ENCODE measurements at regions not wholly inside any gene's neighbourhood (a gene's known extent, or its start where the extent isn't known, plus 50 kb on each side); places are given as distances from the start of the nearest gene placed in this dataset.

- no peak for DNase-seq (ENCODE audit: low spot score)
Observed at GRCh38 chr3:95352471-95352870, 1289.6 kb downstream of the NSUN3 start.

GRCh38 chr3:95354489-95354888 is 1291.6 kb downstream of the NSUN3 start:
- no peak for DNase-seq (ENCODE audit: low spot score)

DNA sequence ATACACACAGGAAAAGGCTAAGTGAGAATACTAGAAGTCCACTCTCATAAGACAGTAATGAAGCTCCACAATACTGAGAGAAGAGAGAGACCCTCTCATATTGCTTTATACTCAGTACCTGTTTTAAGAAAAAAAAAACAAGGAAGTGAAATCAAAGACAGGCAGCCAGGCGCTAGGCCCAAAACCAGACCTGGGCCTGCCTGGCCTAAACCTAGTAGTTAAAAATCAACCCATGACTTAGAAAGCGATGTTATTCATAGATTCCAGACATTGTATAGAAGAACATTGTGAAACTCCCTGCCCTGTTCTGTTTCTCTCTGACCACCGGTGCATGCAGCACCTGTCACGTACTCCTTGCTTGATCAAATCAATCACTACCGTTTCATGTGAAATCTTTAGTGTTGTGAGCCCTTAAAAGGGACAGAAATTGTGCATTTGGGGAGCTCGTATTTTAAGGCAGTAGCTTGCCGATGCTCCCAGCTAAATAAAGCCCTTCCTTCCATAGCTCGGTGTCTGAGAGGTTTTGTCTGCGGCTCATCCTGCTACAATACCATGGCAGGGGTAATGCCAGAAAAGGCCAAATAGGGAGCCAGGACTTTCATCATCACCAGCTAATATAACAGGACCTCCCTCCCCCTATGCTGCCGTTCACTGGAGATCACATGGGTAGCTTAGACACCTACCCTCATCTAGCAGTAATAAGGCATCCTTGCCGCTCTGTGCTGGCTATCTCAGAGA is 1294.1 kb downstream of the NSUN3 start:
- no peak for DNase-seq (ENCODE audit: low spot score)

- DNase-seq (ENCODE audit: low spot score), result no peak
Observed at GRCh38 chr3:95387242-95388021, 1324.6 kb downstream of the NSUN3 start.

GRCh38 chr3:95389725-95390313 is 1327.0 kb downstream of the NSUN3 start:
- no peak for DNase-seq (ENCODE audit: low spot score)

- no peak for DNase-seq (ENCODE audit: low spot score)
Observed at GRCh38 chr3:95394286-95394685, 1331.4 kb downstream of the NSUN3 start.

- no peak for DNase-seq (ENCODE audit: low spot score)
Observed at GRCh38 chr3:95399585-95399984, 1336.7 kb downstream of the NSUN3 start.

GRCh38 chr3:95401693-95402092 is 1338.8 kb downstream of the NSUN3 start:
- DNase-seq (ENCODE audit: low spot score), result no peak

GRCh38 chr3:95407709-95408463 is 1345.0 kb downstream of the NSUN3 start:
- DNase-seq (ENCODE audit: low spot score), result no peak

DNA sequence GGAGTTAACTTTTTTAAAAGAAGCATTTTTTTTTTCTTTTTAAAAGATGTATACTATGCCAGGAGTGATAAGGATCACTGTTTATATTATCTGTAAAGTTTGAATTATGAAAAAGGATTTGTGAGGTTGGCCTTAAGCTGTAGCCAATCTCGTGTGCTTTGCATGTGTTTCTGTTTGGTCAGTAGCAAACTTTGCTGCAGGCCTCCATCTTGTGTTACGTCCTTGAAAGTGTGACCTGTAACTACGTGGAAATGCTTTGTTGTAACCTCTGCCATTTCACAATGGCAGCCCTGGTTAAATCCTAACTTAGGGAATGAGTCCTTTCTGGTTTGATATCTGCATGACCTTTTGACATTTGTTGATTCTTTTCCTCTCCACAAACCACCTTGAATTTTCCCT is 1345.6 kb downstream of the NSUN3 start:
- no peak for DNase-seq (ENCODE audit: low spot score)

GRCh38 chr3:95418251-95418650 is 1355.4 kb downstream of the NSUN3 start:
- DNase-seq (ENCODE audit: low spot score), result no peak

DNA sequence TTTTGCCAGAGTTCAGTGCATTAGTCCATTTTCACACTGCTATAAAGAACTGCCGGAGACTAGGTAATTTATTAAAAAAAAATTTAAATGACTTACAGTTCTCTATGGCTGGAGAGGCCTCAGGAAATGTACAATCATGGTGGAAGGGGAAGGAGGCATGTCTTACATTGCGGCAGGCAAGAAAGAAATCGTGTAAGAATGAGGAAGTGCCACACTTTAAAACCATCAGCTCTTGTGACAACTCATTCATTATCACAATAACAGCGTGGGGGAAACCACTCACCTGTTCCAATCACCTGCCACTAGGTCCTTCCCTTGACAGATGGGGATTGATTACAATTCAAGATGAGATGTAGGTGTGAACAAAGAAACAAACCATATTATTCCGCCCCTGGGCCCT is 1361.4 kb downstream of the NSUN3 start:
- DNase-seq (ENCODE audit: low spot score), result no peak

DNA sequence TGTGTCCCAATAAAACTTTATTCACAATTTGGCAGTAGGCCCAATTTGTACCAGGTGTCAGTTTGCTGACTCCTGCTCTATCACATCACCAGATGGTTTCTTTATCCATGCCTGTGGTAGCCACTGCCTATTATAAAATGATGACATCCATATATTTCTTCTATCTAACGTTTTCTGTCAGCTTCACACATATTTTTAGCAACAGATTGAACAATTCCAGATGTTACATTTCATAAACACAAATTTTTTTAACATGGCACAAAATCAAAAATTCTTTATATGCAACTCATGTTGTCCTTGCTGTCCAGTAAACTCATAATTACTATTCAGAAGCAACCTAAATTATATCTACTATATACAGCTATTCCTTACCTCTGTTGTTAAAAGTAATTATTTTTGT is 1371.6 kb downstream of the NSUN3 start:
- no peak for DNase-seq (ENCODE audit: low spot score)

DNA sequence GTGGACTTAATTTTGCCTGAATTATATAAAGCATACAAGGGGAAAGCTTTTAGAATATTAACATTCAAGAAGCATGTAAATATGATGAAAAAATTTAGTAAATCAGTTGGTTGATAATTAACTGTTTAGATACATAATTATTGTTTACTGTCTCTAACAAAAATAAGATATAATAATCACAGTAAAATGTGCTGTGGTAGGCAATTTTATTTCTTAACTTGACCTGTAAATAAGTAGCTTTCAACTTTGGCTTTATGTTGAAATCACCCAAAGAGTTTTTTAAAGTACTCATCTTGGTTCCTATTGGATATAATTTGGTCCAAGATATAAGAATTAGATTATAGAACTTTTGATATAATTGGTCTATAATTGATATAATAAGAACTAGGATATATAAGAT is 1374.5 kb downstream of the NSUN3 start:
- DNase-seq (ENCODE audit: low spot score), result no peak

GRCh38 chr3:95438274-95438673 is 1375.4 kb downstream of the NSUN3 start:
- DNase-seq (ENCODE audit: low spot score), result no peak

- DNase-seq (ENCODE audit: low spot score), result no peak
Observed at GRCh38 chr3:95442766-95443165, 1371.6 kb upstream of the EPHA6 start.

DNA sequence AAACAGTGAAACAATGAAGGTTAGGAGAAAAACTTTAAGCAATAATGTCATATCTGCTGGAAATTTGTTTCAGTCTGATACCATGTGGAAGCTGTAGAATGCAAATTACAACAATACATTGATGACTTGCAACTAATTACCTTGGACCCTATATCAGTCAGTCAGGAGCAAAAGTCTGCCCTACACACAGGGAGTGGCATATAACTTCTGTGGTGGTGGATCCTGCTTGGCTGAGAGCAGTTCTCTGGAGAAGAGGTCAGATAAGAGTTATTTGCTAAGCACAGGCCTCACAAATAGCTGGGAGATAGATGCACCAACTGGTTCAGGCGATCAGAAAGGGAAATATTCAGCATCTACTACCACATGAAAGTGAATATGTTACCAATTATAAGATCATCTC is 1364.6 kb upstream of the EPHA6 start:
- no peak for DNase-seq (ENCODE audit: low spot score)

DNA sequence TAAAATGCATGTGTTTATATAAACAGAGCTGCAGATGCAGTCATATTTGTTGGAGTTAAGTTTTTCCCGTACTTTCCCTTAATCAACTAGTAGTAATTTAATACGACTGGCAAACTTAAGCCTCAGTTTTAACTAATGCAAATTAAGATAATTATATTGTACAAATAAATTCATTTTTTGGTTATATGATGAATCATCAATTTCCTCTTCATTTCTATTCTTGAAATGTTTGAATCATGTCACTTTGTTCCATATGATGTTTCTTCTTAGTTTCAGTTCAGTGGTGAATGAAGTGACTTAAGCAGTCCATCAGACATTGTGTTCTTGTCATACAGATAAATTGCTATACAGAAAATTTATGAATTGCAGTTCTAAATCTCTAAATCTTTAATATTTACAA is 1361.2 kb upstream of the EPHA6 start:
- DNase-seq (ENCODE audit: low spot score), result no peak

DNA sequence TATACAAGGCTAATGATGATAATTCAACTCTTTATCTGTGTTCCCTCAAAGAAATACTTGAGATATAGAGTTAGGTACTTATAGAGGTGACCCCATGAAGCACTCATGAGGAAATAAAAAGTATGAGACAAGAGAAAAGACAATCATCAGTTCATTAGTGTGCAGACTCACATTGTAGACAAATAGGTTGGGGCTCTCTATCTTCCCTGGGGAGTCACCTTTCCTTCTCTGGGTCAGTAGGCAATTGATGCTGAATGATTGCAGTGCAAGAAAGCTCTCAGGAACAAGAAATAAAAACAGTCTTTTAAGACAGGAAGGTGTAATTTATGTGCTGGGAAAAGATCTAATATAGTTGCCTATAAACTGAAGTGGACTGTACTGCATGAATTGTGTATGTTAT is 1357.6 kb upstream of the EPHA6 start:
- no peak for DNase-seq (ENCODE audit: low spot score)

GRCh38 chr3:95459706-95460105 is 1354.7 kb upstream of the EPHA6 start:
- DNase-seq (ENCODE audit: low spot score), result no peak

GRCh38 chr3:95460274-95460673 is 1354.1 kb upstream of the EPHA6 start:
- no peak for DNase-seq (ENCODE audit: low spot score)

GRCh38 chr3:95462161-95462560 is 1352.2 kb upstream of the EPHA6 start:
- no peak for DNase-seq (ENCODE audit: low spot score)

GRCh38 chr3:95464346-95464745 is 1350.0 kb upstream of the EPHA6 start:
- no peak for DNase-seq (ENCODE audit: low spot score)
